WERI-Rb-1 (cell line): ENCODE measurements at regions not wholly inside any gene's neighbourhood (a gene's known extent, or its start where the extent isn't known, plus 50 kb on each side); places are given as distances from the start of the nearest gene placed in this dataset.
"Not testable (repeated sequence)": the region's sequence is repeated elsewhere in the genome, so short reads cannot be mapped to it uniquely, and the experiment has no call there.

ENCODE experiments used
- DNase-seq: peaks from one replicate; pipeline ENCODE4 v3.0.0-alpha.2; 2020
- H3K27ac ChIP-seq: fragments of 250-450 bp; sonication (Bioruptor Pico); 2 replicates; pipeline ENCODE4 v1.5.1; 2020; ENCODE audit warnings: mild to moderate bottlenecking, moderate library complexity
- H3K27me3 ChIP-seq: fragments of 250-450 bp; sonication (Bioruptor Pico); 2 replicates; pipeline ENCODE4 v1.5.1; 2021; ENCODE audit warnings: mild to moderate bottlenecking, low read depth, moderate library complexity; ENCODE audit not compliant: insufficient read depth, severe bottlenecking
- H3K36me3 ChIP-seq: fragments of 250-450 bp; sonication (Bioruptor Pico); 2 replicates; pipeline ENCODE4 v1.5.1; 2020; ENCODE audit warnings: mild to moderate bottlenecking, moderate library complexity
- H3K4me3 ChIP-seq: 2 replicates; pipeline ENCODE4 v1.5.1; 2011; ENCODE audit warnings: low read depth, mild to moderate bottlenecking, control low read depth, low read length
- H3K9me3 ChIP-seq: fragments of 250-450 bp; sonication (Bioruptor Pico); 2 replicates; pipeline ENCODE4 v1.5.1; 2021; ENCODE audit warnings: mild to moderate bottlenecking, moderate library complexity; ENCODE audit not compliant: severe bottlenecking
- CTCF ChIP-seq: IDR thresholded peaks from 2 replicates; pipeline ENCODE4 v1.5.1; 2011; ENCODE audit warnings: low read depth, mild to moderate bottlenecking, control low read depth, inconsistent platforms, low read length

- Histone ChIP-seq H3K36me3 (no peaks in the 10 kb centered on the region), H3K27ac (no peak overlapping the region), H3K27me3 (no peaks in the 10 kb centered on the region), H3K9me3 (no peaks in the 10 kb centered on the region), H3K4me3 (no peak overlapping the region)
- DNase-seq: no peak
- no peak for TF ChIP-seq CTCF
These were observed 363.4 kb downstream of the C16orf95 start for GRCh38 chr16:86953631-86954391.

- no peaks in the 10 kb centered on the region for H3K27me3 ChIP-seq
- H3K36me3 ChIP-seq: no peaks in the 10 kb centered on the region
- no peak overlapping the region for H3K4me3 ChIP-seq
- DNase-seq: no peak
- no peaks in the 10 kb centered on the region for H3K9me3 ChIP-seq
- no peak for TF ChIP-seq CTCF
- no peak overlapping the region for H3K27ac ChIP-seq
These were observed 361.9 kb downstream of the C16orf95 start for GRCh38 chr16:86955136-86955855.

- no peak overlapping the region for H3K27ac ChIP-seq
- H3K36me3 ChIP-seq: no peaks in the 10 kb centered on the region
- no peaks in the 10 kb centered on the region for H3K27me3 ChIP-seq
- no peak for DNase-seq
- TF ChIP-seq CTCF: no peak
- H3K9me3 ChIP-seq: no peaks in the 10 kb centered on the region
- H3K4me3 ChIP-seq: no peak overlapping the region
These were observed 360.8 kb downstream of the C16orf95 start for GRCh38 chr16:86956437-86956836.

GRCh38 chr16:86957662-86958198 lies 359.5 kb downstream of the C16orf95 start:
- H3K4me3 ChIP-seq, H3K9me3 ChIP-seq, H3K36me3 ChIP-seq, H3K27ac ChIP-seq, H3K27me3 ChIP-seq, DNase-seq: not testable (repeated sequence)

- no peak for DNase-seq
- Histone ChIP-seq H3K27me3 (no peaks in the 10 kb centered on the region), H3K27ac (no peak overlapping the region), H3K36me3 (no peaks in the 10 kb centered on the region), H3K4me3 (no peak overlapping the region), H3K9me3 (no peaks in the 10 kb centered on the region)
- TF ChIP-seq CTCF: no peak
These were observed 358.8 kb downstream of the C16orf95 start for GRCh38 chr16:86958423-86958822.

- Histone ChIP-seq H3K36me3 (no peaks in the 10 kb centered on the region), H3K27me3 (no peaks in the 10 kb centered on the region), H3K9me3 (no peaks in the 10 kb centered on the region), H3K4me3 (no peak overlapping the region), H3K27ac (no peak overlapping the region)
- no peak for TF ChIP-seq CTCF
- DNase-seq: no peak
These were observed 358.0 kb downstream of the C16orf95 start for GRCh38 chr16:86959091-86959651.
